ENCODE measurements at regions not wholly inside any gene's neighbourhood (a gene's known extent, or its start where the extent isn't known, plus 50 kb on each side); places are given as distances from the start of the nearest gene placed in this dataset.

DNA sequence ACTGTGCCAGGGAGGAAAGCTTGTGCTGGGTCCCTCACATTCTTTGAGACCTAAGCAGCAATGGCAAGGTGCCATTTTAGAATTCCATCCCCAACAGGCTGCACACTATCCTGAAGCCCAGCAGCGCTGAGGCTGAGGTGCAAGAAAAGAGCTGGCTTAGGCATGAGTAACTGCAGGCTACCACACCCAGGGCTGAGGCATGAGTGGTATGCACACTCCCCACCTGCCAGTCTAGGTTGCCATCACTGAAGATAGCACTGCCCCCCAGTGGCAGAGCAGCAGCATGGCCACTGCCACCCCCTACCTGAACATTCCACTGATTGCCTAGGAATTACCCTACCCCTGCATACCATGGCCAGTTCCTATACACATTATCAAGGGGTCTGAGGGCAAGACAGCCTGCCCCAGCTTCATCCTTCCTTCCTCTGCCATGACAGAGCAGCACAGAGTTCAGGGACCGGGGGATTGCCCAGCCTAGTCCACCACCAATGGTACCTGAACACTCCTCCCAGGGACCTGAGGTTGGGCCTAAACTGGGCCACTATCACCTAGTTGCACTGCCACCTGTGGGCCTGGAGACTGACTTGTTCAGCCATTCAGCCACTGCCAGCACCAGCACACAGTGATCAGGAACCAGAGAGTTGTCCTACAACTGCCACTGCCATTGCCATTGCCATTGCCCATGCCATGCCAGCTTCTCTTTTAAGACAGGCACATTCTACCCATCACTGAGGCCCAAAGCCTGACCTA lies 129.8 kb downstream of the SATB1 start:
- TF ChIP-seq, protein P1, sequence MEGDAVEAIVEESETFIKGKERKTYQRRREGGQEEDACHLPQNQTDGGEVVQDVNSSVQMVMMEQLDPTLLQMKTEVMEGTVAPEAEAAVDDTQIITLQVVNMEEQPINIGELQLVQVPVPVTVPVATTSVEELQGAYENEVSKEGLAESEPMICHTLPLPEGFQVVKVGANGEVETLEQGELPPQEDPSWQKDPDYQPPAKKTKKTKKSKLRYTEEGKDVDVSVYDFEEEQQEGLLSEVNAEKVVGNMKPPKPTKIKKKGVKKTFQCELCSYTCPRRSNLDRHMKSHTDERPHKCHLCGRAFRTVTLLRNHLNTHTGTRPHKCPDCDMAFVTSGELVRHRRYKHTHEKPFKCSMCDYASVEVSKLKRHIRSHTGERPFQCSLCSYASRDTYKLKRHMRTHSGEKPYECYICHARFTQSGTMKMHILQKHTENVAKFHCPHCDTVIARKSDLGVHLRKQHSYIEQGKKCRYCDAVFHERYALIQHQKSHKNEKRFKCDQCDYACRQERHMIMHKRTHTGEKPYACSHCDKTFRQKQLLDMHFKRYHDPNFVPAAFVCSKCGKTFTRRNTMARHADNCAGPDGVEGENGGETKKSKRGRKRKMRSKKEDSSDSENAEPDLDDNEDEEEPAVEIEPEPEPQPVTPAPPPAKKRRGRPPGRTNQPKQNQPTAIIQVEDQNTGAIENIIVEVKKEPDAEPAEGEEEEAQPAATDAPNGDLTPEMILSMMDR (IDR thresholded peaks at IDR 0.05; ENCODE audit: insufficient read depth, low read length, poor library complexity, severe bottlenecking): peak; percentile 73
- TF ChIP-seq EZH2phosphoT487 (conservative IDR thresholded peaks at IDR 0.05; ENCODE audit: low read length): no peak

Measured in SU-DHL-6 (cell line).